HEK293T (cell line): ENCODE measurements at regions not wholly inside any gene's neighbourhood (a gene's known extent, or its start where the extent isn't known, plus 50 kb on each side); places are given as distances from the start of the nearest gene placed in this dataset.

Experiments
- CTCF ChIA-PET: fragments of 350-600 bp; formaldehyde crosslinking; extraction: SDS; loops from one replicate; lab custom pipeline; 2021; ENCODE audit warnings: antibody characterized with exemption, inconsistent platforms; lab: Yijun Ruan, JAX
- POLR2A ChIA-PET: fragments of 350-600 bp; formaldehyde crosslinking; extraction: SDS; loops from one replicate; lab custom pipeline; 2020; ENCODE audit warnings: antibody characterized with exemption, inconsistent platforms; lab: Yijun Ruan, JAX
- DNase-seq: peaks from one replicate; pipeline ENCODE4 v3.0.0; 2012; ENCODE audit warnings: mixed read lengths; ENCODE audit errors: extremely low spot score
- ARNT ChIP-seq: fragments of 450-650 bp; IDR thresholded peaks from 2 replicates; pipeline ENCODE4 v1.6.1; 2017; ENCODE audit warnings: mild to moderate bottlenecking
- BHLHE40 ChIP-seq: fragments of 450-650 bp; IDR thresholded peaks from 2 replicates; pipeline ENCODE4 v1.6.1; 2016; ENCODE audit warnings: mild to moderate bottlenecking, moderate library complexity, borderline replicate concordance
- CTBP1 ChIP-seq: fragments of 450-650 bp; IDR thresholded peaks from 2 replicates; pipeline ENCODE4 v1.6.1; 2016; ENCODE audit warnings: borderline replicate concordance
- ELF4 ChIP-seq: fragments of 450-650 bp; IDR thresholded peaks from 2 replicates; pipeline ENCODE4 v1.6.1; 2017; ENCODE audit warnings: antibody characterized with exemption
- FOXA1 ChIP-seq: fragments of 450-650 bp; IDR thresholded peaks from 2 replicates; pipeline ENCODE4 v1.6.1; 2016; ENCODE audit warnings: mild to moderate bottlenecking
- FOXK2 ChIP-seq: fragments of 450-650 bp; IDR thresholded peaks from 2 replicates; pipeline ENCODE4 v1.6.1; 2016; ENCODE audit warnings: mild to moderate bottlenecking
- FOXM1 ChIP-seq: fragments of 450-650 bp; IDR thresholded peaks from 2 replicates; pipeline ENCODE4 v1.6.1; 2017; ENCODE audit warnings: mild to moderate bottlenecking, borderline replicate concordance
- HDGF ChIP-seq: fragments of 450-650 bp; IDR thresholded peaks from 2 replicates; pipeline ENCODE4 v1.6.1; 2017; ENCODE audit warnings: antibody characterized with exemption, borderline replicate concordance
- L3MBTL2 ChIP-seq: fragments of 450-650 bp; conservative IDR thresholded peaks from 2 replicates; pipeline ENCODE4 v1.6.1; 2016; ENCODE audit warnings: mild to moderate bottlenecking
- LEF1 ChIP-seq: fragments of 450-650 bp; IDR thresholded peaks from 2 replicates; pipeline ENCODE4 v1.6.1; 2017; ENCODE audit warnings: mild to moderate bottlenecking, borderline replicate concordance
- NFRKB ChIP-seq: fragments of 450-650 bp; IDR thresholded peaks from 2 replicates; pipeline ENCODE4 v1.6.1; 2016; ENCODE audit warnings: mild to moderate bottlenecking, moderate library complexity
- PKNOX1 ChIP-seq: fragments of 450-650 bp; IDR thresholded peaks from 2 replicates; pipeline ENCODE4 v1.6.1; 2016
- SP1 ChIP-seq: fragments of 450-650 bp; IDR thresholded peaks from 2 replicates; pipeline ENCODE4 v1.6.1; 2017
- SUZ12 ChIP-seq: fragments of 450-650 bp; IDR thresholded peaks from 2 replicates; pipeline ENCODE4 v1.6.1; 2016; ENCODE audit warnings: mild to moderate bottlenecking
- TARDBP ChIP-seq: fragments of 450-650 bp; IDR thresholded peaks from 2 replicates; pipeline ENCODE4 v1.6.1; 2016
- ZNF384 ChIP-seq: fragments of 450-650 bp; IDR thresholded peaks from 2 replicates; pipeline ENCODE4 v1.6.1; 2016

- POLR2A ChIA-PET = no interaction called here
- CTCF ChIA-PET = no interaction called here
These were observed 339.6 kb upstream of the CITED2 start for GRCh38 chr6:139713900-139714506.

GRCh38 chr6:139713424-139713823, 339.0 kb upstream of the CITED2 start:
- ChIA-PET CTCF (no interaction called here), POLR2A (interaction anchor here (1.0 kb wide), 1 partner anchor 339 kb away, joined by 3 read pairs; the partner anchor contains the start of gene CITED2)
- TF ChIP-seq BHLHE40 (no peak), CTBP1 (no peak), ELF4 (no peak), ARNT (no peak)
- no peak for DNase-seq

More at GRCh38 chr6:139713900-139714506, 339.6 kb upstream of the CITED2 start:
- DNase-seq = no peak
- TF ChIP-seq TARDBP (no peak), LEF1 (no peak), SUZ12 (no peak), FOXA1 (no peak), FOXM1 (no peak), ELF4 (no peak), BHLHE40 (no peak), NFRKB (no peak), L3MBTL2 (no peak), CTBP1 (no peak), PKNOX1 (no peak), SP1 (no peak), ARNT (no peak), ZNF384 (no peak), FOXK2 (no peak), HDGF (no peak)

- POLR2A ChIA-PET = interaction anchor here (1.0 kb wide), 1 partner anchor 339 kb away, joined by 3 read pairs; the partner anchor contains the start of gene CITED2
- no peak for TF ChIP-seq LEF1
- no peak for TF ChIP-seq FOXA1
- no peak for TF ChIP-seq FOXM1
- no peak for TF ChIP-seq PKNOX1
- no peak for TF ChIP-seq L3MBTL2
- no peak for TF ChIP-seq ZNF384
- TF ChIP-seq SUZ12 = no peak
- TF ChIP-seq TARDBP = no peak
- TF ChIP-seq HDGF = no peak
- no peak for TF ChIP-seq CTBP1
- TF ChIP-seq ARNT = no peak
- no peak for TF ChIP-seq SP1
- no peak for TF ChIP-seq ELF4
- no peak for TF ChIP-seq FOXK2
- no peak for TF ChIP-seq BHLHE40
- no peak for TF ChIP-seq NFRKB
- DNase-seq = no peak
- CTCF ChIA-PET = no interaction called here
These were observed 338.4 kb upstream of the CITED2 start for GRCh38 chr6:139712830-139713229.

- CTCF ChIA-PET = no interaction called here
- no peak for DNase-seq
- TF ChIP-seq FOXM1 (no peak), ELF4 (no peak), HDGF (no peak), FOXA1 (no peak), ARNT (no peak), SP1 (no peak), BHLHE40 (no peak)
- POLR2A ChIA-PET = no interaction called here
These were observed 337.5 kb upstream of the CITED2 start for GRCh38 chr6:139711804-139712585.

- no peak for DNase-seq
- CTCF ChIA-PET = interaction anchor here (1.7 kb wide), 1 partner anchor 15 kb away, joined by 9 read pairs; no protein-coding TSS in a partner anchor
- TF ChIP-seq ZNF384 (no peak), TARDBP (no peak), FOXM1 (no peak), NFRKB (no peak), L3MBTL2 (no peak), LEF1 (no peak), ARNT (no peak), ELF4 (no peak), PKNOX1 (no peak), HDGF (no peak), FOXA1 (no peak)
- POLR2A ChIA-PET = no interaction called here
These were observed 336.1 kb upstream of the CITED2 start for GRCh38 chr6:139710556-139710955.
